ENCODE measurements at regions not wholly inside any gene's neighbourhood (a gene's known extent, or its start where the extent isn't known, plus 50 kb on each side); places are given as distances from the start of the nearest gene placed in this dataset.

DNA sequence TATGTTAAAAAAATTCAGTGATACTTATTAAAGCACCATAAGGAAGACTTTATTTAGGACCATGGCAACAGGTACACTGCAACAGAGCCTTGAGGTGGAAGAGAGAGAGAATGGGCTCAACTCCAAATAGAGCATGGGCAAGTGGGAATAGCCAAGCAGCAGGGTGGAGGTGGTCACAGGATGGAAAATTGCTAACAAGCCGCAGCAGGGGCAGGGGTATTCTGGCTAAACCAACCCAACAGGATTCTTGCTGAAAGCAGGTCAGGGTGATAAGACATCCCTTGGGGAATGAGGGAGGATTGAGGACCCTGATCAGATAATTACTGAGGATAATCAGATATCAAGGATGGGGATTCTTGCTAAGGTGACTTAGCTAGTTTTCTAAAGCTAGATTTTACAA lies 177.5 kb downstream of the ZIC3 start:
- no peaks in the 10 kb centered on the region for H3K4me1 ChIP-seq (replicated peaks; ENCODE audit: insufficient read depth)
- no peaks in the 10 kb centered on the region for H3K79me2 ChIP-seq (ENCODE audit: low read depth)
- no peak overlapping the region for H3K27ac ChIP-seq
- ChIA-PET CTCF (no interaction called here), POLR2A (ENCODE audit: unreplicated experiment) (no interaction called here)
- no peaks in the 10 kb centered on the region for H3K9me2 ChIP-seq (ENCODE audit: insufficient read depth)
- DNase-seq, result no peak
- intact Hi-C loops (cut with micrococcal nuclease; ENCODE audit: unreplicated experiment), result no loop called here
- no peaks in the 10 kb centered on the region for H3K36me3 ChIP-seq (ENCODE audit: low read depth)
- no peak overlapping the region for H3K4me2 ChIP-seq
- TF ChIP-seq, protein P1, sequence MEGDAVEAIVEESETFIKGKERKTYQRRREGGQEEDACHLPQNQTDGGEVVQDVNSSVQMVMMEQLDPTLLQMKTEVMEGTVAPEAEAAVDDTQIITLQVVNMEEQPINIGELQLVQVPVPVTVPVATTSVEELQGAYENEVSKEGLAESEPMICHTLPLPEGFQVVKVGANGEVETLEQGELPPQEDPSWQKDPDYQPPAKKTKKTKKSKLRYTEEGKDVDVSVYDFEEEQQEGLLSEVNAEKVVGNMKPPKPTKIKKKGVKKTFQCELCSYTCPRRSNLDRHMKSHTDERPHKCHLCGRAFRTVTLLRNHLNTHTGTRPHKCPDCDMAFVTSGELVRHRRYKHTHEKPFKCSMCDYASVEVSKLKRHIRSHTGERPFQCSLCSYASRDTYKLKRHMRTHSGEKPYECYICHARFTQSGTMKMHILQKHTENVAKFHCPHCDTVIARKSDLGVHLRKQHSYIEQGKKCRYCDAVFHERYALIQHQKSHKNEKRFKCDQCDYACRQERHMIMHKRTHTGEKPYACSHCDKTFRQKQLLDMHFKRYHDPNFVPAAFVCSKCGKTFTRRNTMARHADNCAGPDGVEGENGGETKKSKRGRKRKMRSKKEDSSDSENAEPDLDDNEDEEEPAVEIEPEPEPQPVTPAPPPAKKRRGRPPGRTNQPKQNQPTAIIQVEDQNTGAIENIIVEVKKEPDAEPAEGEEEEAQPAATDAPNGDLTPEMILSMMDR (conservative IDR thresholded peaks at IDR 0.05), result no peak
- TF ChIP-seq EZH2 (IDR thresholded peaks at IDR 0.05; ENCODE audit: low read depth), result no peak
- no peak overlapping the region for H2AFZ ChIP-seq
- H4K20me1 ChIP-seq (ENCODE audit: insufficient read depth), result no peaks in the 10 kb centered on the region
- H3F3A ChIP-seq (ENCODE audit: insufficient read depth, low read depth), result no peaks in the 10 kb centered on the region
- peaks cover 11% of the 10 kb centered on the region; the same call in 1 of the 2 replicates for H3K27me3 ChIP-seq (ENCODE audit: insufficient read depth, low read depth)
- no peak overlapping the region for H3K4me3 ChIP-seq
- no TSS peak for BruUV-seq (replicated peaks)
- H3K9me3 ChIP-seq (ENCODE audit: insufficient read depth, low read depth), result no peaks in the 10 kb centered on the region

DNA sequence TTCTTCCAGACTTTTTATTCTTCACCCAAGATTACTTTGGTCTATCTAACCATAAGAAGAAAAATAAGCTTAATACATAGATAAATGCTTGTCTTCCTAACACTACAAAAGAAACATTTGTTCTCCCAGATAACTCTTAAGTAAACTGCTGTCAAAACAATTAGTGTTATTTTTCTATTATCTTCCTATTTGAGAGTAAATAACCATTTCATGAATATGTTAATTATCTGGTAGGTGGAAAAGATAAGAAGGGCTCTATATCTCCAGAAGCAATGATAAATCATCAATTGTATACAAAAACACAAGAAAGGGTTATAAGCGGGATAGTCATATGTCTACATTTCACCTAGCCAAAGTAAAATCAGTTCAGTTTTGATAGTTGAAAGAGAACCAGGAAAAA lies 180.4 kb downstream of the ZIC3 start:
- CTCF ChIA-PET, result no interaction called here
- H3K4me3 ChIP-seq, result no peak overlapping the region; the same call in 1 of the 2 replicates
- POLR2A ChIA-PET (ENCODE audit: unreplicated experiment), result no interaction called here
- H4K20me1 ChIP-seq (ENCODE audit: insufficient read depth), result no peaks in the 10 kb centered on the region
- H3K79me2 ChIP-seq (ENCODE audit: low read depth), result no peaks in the 10 kb centered on the region
- intact Hi-C loops (cut with micrococcal nuclease; ENCODE audit: unreplicated experiment), result no loop called here
- H3K4me1 ChIP-seq (replicated peaks; ENCODE audit: insufficient read depth), result no peaks in the 10 kb centered on the region
- no peak for DNase-seq
- BruUV-seq (replicated peaks), result no TSS peak
- H3K9me2 ChIP-seq (ENCODE audit: insufficient read depth), result no peaks in the 10 kb centered on the region
- H3K36me3 ChIP-seq (ENCODE audit: low read depth), result no peaks in the 10 kb centered on the region
- peaks cover 11% of the 10 kb centered on the region; the same call in 1 of the 2 replicates for H3K27me3 ChIP-seq (ENCODE audit: insufficient read depth, low read depth)
- no peak overlapping the region for H3K4me2 ChIP-seq
- no peak overlapping the region for H3K27ac ChIP-seq
- no peak for TF ChIP-seq EZH2 (IDR thresholded peaks at IDR 0.05; ENCODE audit: low read depth)
- TF ChIP-seq, protein P1 (conservative IDR thresholded peaks at IDR 0.05), result no peak
- H3K9me3 ChIP-seq (ENCODE audit: insufficient read depth, low read depth), result no peaks in the 10 kb centered on the region
- no peak overlapping the region for H2AFZ ChIP-seq
- H3F3A ChIP-seq (ENCODE audit: insufficient read depth, low read depth), result no peaks in the 10 kb centered on the region

DNA sequence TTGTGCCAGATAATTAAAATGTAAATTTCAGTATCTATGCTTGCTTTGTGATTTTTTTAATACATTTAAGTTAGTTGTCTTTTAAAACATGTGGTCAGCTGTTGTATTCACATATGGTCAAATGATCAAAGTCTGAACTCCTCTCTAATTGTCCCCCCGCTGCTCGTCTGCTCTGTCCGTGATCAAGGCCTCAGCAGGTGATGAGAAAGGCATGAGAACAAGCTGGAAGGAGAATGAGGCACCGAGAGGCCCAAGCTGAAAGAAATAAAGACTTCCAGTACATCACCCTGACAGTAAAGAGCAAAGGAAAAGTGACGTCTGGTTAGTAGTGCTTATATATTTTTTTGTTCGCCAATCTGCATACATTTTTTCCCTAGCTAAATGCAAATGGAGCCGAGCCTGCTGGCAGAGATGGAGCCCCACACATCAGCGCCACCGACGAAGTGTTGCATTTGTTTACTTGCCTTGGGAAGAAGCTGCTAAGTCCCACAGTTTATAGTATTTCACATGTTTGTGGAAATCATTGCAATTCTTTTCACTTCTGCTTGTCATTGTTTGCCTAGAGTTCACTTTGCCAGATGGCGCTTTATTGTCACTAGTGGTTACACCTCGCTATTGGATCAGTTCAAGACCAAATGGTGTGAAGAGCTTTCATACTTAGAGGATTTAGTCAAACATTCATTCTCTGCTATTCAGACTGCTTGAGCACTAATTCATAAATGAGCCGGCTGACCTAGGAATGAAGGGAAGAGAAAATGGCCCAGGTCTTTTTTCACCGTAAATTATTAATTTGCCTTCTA lies 181.5 kb downstream of the ZIC3 start:
- ChIA-PET CTCF (no interaction called here), POLR2A (ENCODE audit: unreplicated experiment) (no interaction called here)
- Histone ChIP-seq H3F3A (ENCODE audit: insufficient read depth, low read depth) (no peaks in the 10 kb centered on the region), H3K9me2 (ENCODE audit: insufficient read depth) (no peaks in the 10 kb centered on the region), H4K20me1 (ENCODE audit: insufficient read depth) (no peaks in the 10 kb centered on the region), H3K79me2 (ENCODE audit: low read depth) (no peaks in the 10 kb centered on the region), H2AFZ (no peak overlapping the region), H3K4me1 (replicated peaks; ENCODE audit: insufficient read depth) (no peaks in the 10 kb centered on the region), H3K27ac (no peak overlapping the region), H3K4me3 (no peak overlapping the region), H3K9me3 (ENCODE audit: insufficient read depth, low read depth) (no peaks in the 10 kb centered on the region), H3K36me3 (ENCODE audit: low read depth) (no peaks in the 10 kb centered on the region), H3K4me2 (no peak overlapping the region), H3K27me3 (ENCODE audit: insufficient read depth, low read depth) (peaks cover 11% of the 10 kb centered on the region; the same call in 1 of the 2 replicates)
- BruUV-seq (replicated peaks), result no TSS peak
- TF ChIP-seq EZH2 (IDR thresholded peaks at IDR 0.05; ENCODE audit: low read depth), result no peak
- TF ChIP-seq, protein P1 (conservative IDR thresholded peaks at IDR 0.05), result no peak
- no peak for DNase-seq
- intact Hi-C loops (cut with micrococcal nuclease; ENCODE audit: unreplicated experiment), result no loop called here

Measured in PC-9 (cell line).